OCI-LY3 (cell line): ENCODE measurements at regions not wholly inside any gene's neighbourhood (a gene's known extent, or its start where the extent isn't known, plus 50 kb on each side); places are given as distances from the start of the nearest gene placed in this dataset.

Experiments used
- H2AFZ ChIP-seq: fragments of 200-600, 300-600 bp; shearing (Covaris generic); 2 replicates; pipeline ENCODE4 v1.6.0; 2014; ENCODE audit warnings: antibody characterized with exemption, low read depth, low read length
- H3K27ac ChIP-seq: fragments of 200-600, 300-600 bp; sonication (generic); 2 replicates; pipeline ENCODE4 v1.5.1; 2014; ENCODE audit warnings: mild to moderate bottlenecking, low read length, moderate library complexity, mixed read lengths
- H3K27me3 ChIP-seq: fragments of 200-600, 300-600 bp; sonication (generic); 2 replicates; pipeline ENCODE4 v1.6.1; 2014; ENCODE audit warnings: low read depth, low read length, mixed read lengths
- H3K36me3 ChIP-seq: fragments of 200-600, 300-600 bp; sonication (generic); replicated peaks from 2 replicates; pipeline ENCODE3; 2014; ENCODE audit warnings: low read depth, low read length, mixed read lengths
- H3K4me1 ChIP-seq: fragments of 300-600, 200-600 bp; sonication (generic); 2 replicates; pipeline ENCODE4 v1.6.1; 2014; ENCODE audit warnings: low read length, mixed read lengths
- H3K4me2 ChIP-seq: fragments of 200-600, 300-600 bp; sonication (generic); 2 replicates; pipeline ENCODE4 v1.6.1; 2014; ENCODE audit warnings: low read length, mixed read lengths
- H3K4me3 ChIP-seq: fragments of 300-600, 200-600 bp; sonication (generic); 2 replicates; pipeline ENCODE4 v1.5.1; 2014; ENCODE audit warnings: antibody characterized with exemption, mild to moderate bottlenecking, low read length, moderate library complexity
- H3K79me2 ChIP-seq: fragments of 300-600, 200-600 bp; shearing (Covaris generic); 2 replicates; pipeline ENCODE4 v1.6.1; 2014; ENCODE audit warnings: mild to moderate bottlenecking, low read length, mixed read lengths
- H3K9ac ChIP-seq: fragments of 300-600, 200-600 bp; shearing (Covaris generic); 2 replicates; pipeline ENCODE4 v1.6.0; 2014; ENCODE audit warnings: mild to moderate bottlenecking, low read length, moderate library complexity
- H3K9me3 ChIP-seq: fragments of 200-600, 300-600 bp; shearing (Covaris generic); 2 replicates; pipeline ENCODE4 v1.6.1; 2014; ENCODE audit warnings: low read length, mixed read lengths; ENCODE audit not compliant: insufficient read depth
- H4K20me1 ChIP-seq: fragments of 200-600, 300-600 bp; sonication (generic); 2 replicates; pipeline ENCODE4 v1.6.1; 2016; ENCODE audit warnings: low read length, mixed read lengths; ENCODE audit not compliant: insufficient read depth
- EZH2phosphoT487 ChIP-seq: fragments of 200-600 bp; shearing (Covaris generic); IDR thresholded peaks from 2 replicates; pipeline ENCODE4 v1.6.1; 2018; ENCODE audit warnings: antibody characterized with exemption, mixed run types, low read depth
- TF ChIP-seq, protein P1 (sequence below): fragments of 200-600, 300-600 bp; sonication (generic); IDR thresholded peaks from 2 replicates; pipeline ENCODE4 v1.5.1; 2014; ENCODE audit warnings: antibody characterized with exemption, low read length, low read depth

DNA sequence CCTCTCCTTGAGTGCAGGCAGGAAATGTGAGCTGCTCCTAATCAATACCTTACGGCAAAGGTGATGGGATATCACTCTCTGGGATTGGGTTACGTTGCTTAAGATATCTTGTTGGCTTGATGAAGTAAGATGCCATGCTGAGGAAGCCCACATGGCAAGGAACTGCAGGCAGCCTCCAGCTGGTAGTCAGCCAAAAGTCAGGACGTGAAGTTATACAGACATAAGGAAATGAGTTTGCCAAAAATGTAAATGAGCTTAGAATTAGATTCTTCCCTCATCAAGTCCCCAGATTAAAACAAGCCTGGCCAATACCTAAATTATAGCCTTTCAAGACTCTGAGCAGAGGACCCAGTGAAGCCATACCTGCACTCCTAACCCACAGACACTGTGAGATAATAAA is 155.0 kb downstream of the QDPR start:
- H3K27ac ChIP-seq = no peak overlapping the region
- no peak overlapping the region for H2AFZ ChIP-seq
- H3K4me2 ChIP-seq = no peak overlapping the region
- no peaks in the 10 kb centered on the region for H3K4me1 ChIP-seq
- H4K20me1 ChIP-seq = no peaks in the 10 kb centered on the region
- TF ChIP-seq, protein P1, sequence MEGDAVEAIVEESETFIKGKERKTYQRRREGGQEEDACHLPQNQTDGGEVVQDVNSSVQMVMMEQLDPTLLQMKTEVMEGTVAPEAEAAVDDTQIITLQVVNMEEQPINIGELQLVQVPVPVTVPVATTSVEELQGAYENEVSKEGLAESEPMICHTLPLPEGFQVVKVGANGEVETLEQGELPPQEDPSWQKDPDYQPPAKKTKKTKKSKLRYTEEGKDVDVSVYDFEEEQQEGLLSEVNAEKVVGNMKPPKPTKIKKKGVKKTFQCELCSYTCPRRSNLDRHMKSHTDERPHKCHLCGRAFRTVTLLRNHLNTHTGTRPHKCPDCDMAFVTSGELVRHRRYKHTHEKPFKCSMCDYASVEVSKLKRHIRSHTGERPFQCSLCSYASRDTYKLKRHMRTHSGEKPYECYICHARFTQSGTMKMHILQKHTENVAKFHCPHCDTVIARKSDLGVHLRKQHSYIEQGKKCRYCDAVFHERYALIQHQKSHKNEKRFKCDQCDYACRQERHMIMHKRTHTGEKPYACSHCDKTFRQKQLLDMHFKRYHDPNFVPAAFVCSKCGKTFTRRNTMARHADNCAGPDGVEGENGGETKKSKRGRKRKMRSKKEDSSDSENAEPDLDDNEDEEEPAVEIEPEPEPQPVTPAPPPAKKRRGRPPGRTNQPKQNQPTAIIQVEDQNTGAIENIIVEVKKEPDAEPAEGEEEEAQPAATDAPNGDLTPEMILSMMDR = no peak
- no peak for TF ChIP-seq EZH2phosphoT487
- H3K27me3 ChIP-seq = 0 out of 2 replicates have a peak, but pooled peaks cover 6% of the 10 kb centered on the region
- H3K4me3 ChIP-seq = no peak overlapping the region
- no peaks in the 10 kb centered on the region for H3K79me2 ChIP-seq
- H3K36me3 ChIP-seq = no peaks in the 10 kb centered on the region
- no peak overlapping the region for H3K9ac ChIP-seq
- H3K9me3 ChIP-seq = no peaks in the 10 kb centered on the region

DNA sequence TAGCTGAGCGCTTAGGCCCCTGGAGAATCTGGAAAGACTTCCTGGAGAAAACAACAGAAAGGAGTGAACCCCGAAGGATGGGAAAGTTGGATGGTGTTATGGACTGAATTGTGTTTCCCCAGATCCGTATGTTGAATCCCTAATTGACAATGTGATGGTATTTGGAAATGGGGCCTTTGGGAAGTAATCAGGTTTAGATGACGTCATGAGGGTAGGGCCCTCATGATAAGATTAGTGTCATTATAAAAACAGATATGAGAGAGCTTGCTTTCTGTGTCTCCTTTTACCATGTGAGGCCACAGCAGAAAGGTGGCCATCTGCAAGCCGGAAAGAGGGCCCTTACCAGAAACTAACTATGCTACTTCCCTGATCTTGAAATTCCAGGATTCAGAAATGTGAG is 159.5 kb downstream of the QDPR start:
- Histone ChIP-seq H4K20me1 (no peaks in the 10 kb centered on the region), H3K27ac (no peak overlapping the region), H3K9ac (no peak overlapping the region), H2AFZ (no peak overlapping the region), H3K4me1 (no peaks in the 10 kb centered on the region), H3K4me3 (no peak overlapping the region), H3K36me3 (no peaks in the 10 kb centered on the region), H3K4me2 (no peak overlapping the region), H3K27me3 (0 out of 2 replicates have a peak, but pooled peaks cover 6% of the 10 kb centered on the region), H3K79me2 (no peaks in the 10 kb centered on the region), H3K9me3 (no peaks in the 10 kb centered on the region)
- TF ChIP-seq, protein P1 = no peak
- TF ChIP-seq EZH2phosphoT487 = no peak

DNA sequence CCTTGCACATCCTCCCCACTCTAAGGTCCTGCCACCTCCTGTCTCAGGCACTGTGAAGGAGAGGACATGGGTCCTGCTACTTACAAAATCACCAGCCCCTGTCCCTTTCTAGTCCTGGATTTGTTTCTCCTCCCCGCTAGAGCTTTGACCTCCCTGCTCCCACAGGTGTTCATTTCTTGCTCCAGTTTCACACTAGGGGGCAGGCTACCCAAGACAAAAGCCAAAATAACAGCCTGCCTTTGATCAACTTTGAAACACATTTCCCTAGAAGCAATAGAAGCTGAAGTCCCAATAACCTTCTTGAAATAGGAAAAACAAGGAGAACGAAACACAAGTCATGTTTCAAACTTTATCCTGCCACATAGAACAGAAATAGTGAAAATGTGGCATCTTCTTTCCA is 164.4 kb downstream of the QDPR start:
- Histone ChIP-seq H3K27ac (no peak overlapping the region), H3K9me3 (no peaks in the 10 kb centered on the region), H3K9ac (no peak overlapping the region), H4K20me1 (no peaks in the 10 kb centered on the region), H3K4me2 (no peak overlapping the region), H2AFZ (peak overlapping the region; percentile 52; the same call in 1 of the 2 replicates), H3K27me3 (no peaks in the 10 kb centered on the region), H3K79me2 (no peaks in the 10 kb centered on the region), H3K36me3 (no peaks in the 10 kb centered on the region), H3K4me3 (no peak overlapping the region), H3K4me1 (no peaks in the 10 kb centered on the region)
- TF ChIP-seq, protein P1 = peak; percentile 84
- no peak for TF ChIP-seq EZH2phosphoT487

DNA sequence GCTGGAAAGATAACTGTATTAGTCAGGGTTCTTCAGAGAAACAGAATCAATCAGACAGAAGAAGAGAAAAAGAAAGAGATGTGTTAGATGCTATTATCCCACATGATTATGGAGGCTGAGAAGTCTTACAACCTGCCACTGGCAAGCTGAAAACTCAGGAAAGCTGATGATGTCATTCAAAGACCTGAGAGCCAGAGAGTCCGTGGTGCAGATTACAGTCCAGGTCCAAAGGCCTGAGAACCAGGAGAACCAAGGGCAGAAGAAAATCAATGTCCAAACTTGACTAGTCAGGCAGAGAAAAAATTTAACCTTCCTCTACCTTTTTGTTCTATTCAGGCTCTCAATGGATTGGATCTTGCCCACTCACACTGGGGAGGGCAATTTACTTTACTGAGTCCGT is 172.5 kb downstream of the QDPR start:
- H3K27me3 ChIP-seq = no peaks in the 10 kb centered on the region
- H3K4me1 ChIP-seq = peaks cover 20% of the 10 kb centered on the region
- H3K4me2 ChIP-seq = no peak overlapping the region
- H4K20me1 ChIP-seq = no peaks in the 10 kb centered on the region
- no peak overlapping the region for H3K4me3 ChIP-seq
- TF ChIP-seq, protein P1 = no peak
- TF ChIP-seq EZH2phosphoT487 = no peak
- no peaks in the 10 kb centered on the region for H3K79me2 ChIP-seq
- H3K27ac ChIP-seq = no peak overlapping the region
- no peaks in the 10 kb centered on the region for H3K36me3 ChIP-seq
- no peak overlapping the region for H3K9ac ChIP-seq
- H3K9me3 ChIP-seq = no peaks in the 10 kb centered on the region
- H2AFZ ChIP-seq = no peak overlapping the region
